ENCODE measurements at regions not wholly inside any gene's neighbourhood (a gene's known extent, or its start where the extent isn't known, plus 50 kb on each side); places are given as distances from the start of the nearest gene placed in this dataset.

DNA sequence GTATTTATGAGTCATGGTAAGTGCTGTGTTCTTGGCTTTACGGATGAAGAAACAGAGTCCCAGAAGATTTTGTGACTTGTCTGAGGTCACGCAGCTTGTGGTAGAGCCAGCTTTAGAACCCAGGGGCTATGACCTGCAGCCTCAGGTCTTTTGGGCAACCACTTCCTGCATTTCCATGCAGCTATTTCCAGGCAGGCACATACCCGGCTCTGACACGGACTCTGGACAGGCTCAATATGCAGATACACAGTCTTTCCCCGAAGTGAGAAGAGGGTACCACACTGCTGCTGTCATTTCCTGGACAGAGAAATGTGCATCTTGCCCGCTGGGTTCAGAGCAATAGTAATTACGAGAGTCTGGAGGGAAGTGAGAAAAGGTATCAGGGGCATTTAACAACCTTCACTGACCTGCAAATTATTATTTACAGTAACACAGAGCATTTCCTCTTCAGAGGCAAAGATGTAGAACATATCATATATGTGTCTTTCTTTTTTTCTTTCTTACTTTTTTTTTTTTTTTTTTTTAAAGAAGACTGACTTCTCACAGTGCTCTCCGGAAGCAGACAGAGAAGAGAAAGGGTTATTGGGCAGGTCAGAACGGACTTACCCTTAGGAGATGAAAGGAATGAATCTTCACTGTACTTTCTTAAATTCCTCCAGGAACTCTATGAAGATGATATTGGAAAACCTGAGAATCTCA, 185.1 kb downstream of the CLIC5 start:
- ChIA-PET CTCF (no interaction called here), POLR2A (no interaction called here)
- DNase-seq (ENCODE audit: extremely low spot score), result no peak
- no peak for TF ChIP-seq SUZ12 (IDR thresholded peaks at IDR 0.05)
- no peak for TF ChIP-seq ARNT (IDR thresholded peaks at IDR 0.05)
- no peak for TF ChIP-seq HDGF (IDR thresholded peaks at IDR 0.05; ENCODE audit: borderline replicate concordance)
- TF ChIP-seq SP1 (IDR thresholded peaks at IDR 0.05), result no peak
- TF ChIP-seq ELF4 (IDR thresholded peaks at IDR 0.05), result no peak
- no peak for TF ChIP-seq BHLHE40 (IDR thresholded peaks at IDR 0.05; ENCODE audit: borderline replicate concordance)
- TF ChIP-seq, protein P1, sequence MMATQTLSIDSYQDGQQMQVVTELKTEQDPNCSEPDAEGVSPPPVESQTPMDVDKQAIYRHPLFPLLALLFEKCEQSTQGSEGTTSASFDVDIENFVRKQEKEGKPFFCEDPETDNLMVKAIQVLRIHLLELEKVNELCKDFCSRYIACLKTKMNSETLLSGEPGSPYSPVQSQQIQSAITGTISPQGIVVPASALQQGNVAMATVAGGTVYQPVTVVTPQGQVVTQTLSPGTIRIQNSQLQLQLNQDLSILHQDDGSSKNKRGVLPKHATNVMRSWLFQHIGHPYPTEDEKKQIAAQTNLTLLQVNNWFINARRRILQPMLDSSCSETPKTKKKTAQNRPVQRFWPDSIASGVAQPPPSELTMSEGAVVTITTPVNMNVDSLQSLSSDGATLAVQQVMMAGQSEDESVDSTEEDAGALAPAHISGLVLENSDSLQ (IDR thresholded peaks at IDR 0.05), result no peak
- no peak for TF ChIP-seq ZNF384 (IDR thresholded peaks at IDR 0.05)
- no peak for TF ChIP-seq CTBP1 (IDR thresholded peaks at IDR 0.05; ENCODE audit: borderline replicate concordance)
- TF ChIP-seq L3MBTL2 (conservative IDR thresholded peaks at IDR 0.05), result no peak
- no peak for TF ChIP-seq NFRKB (IDR thresholded peaks at IDR 0.05)
- no peak for TF ChIP-seq FOXM1 (IDR thresholded peaks at IDR 0.05; ENCODE audit: borderline replicate concordance)
- TF ChIP-seq TARDBP (IDR thresholded peaks at IDR 0.05), result no peak
- no peak for TF ChIP-seq LEF1 (IDR thresholded peaks at IDR 0.05; ENCODE audit: borderline replicate concordance)
- TF ChIP-seq FOXK2 (IDR thresholded peaks at IDR 0.05), result no peak
- no peak for TF ChIP-seq FOXA1 (IDR thresholded peaks at IDR 0.05)

GRCh38 chr6:45829873-45830272, 185.8 kb downstream of the CLIC5 start:
- POLR2A ChIA-PET, result no interaction called here
- no peak for DNase-seq (ENCODE audit: extremely low spot score)
- CTCF ChIA-PET, result no interaction called here
- TF ChIP-seq, protein P1 (IDR thresholded peaks at IDR 0.05), result no peak
- TF ChIP-seq CTBP1 (IDR thresholded peaks at IDR 0.05; ENCODE audit: borderline replicate concordance) (no peak), FOXM1 (IDR thresholded peaks at IDR 0.05; ENCODE audit: borderline replicate concordance) (no peak), TARDBP (IDR thresholded peaks at IDR 0.05) (no peak)

GRCh38 chr6:45827952-45828530, 187.6 kb downstream of the CLIC5 start:
- ChIA-PET POLR2A (no interaction called here), CTCF (no interaction called here)
- TF ChIP-seq LEF1 (IDR thresholded peaks at IDR 0.05; ENCODE audit: borderline replicate concordance) (no peak), L3MBTL2 (conservative IDR thresholded peaks at IDR 0.05) (no peak), BHLHE40 (IDR thresholded peaks at IDR 0.05; ENCODE audit: borderline replicate concordance) (no peak), CTBP1 (IDR thresholded peaks at IDR 0.05; ENCODE audit: borderline replicate concordance) (no peak), HDGF (IDR thresholded peaks at IDR 0.05; ENCODE audit: borderline replicate concordance) (no peak), FOXM1 (IDR thresholded peaks at IDR 0.05; ENCODE audit: borderline replicate concordance) (no peak), ARNT (IDR thresholded peaks at IDR 0.05) (no peak), SUZ12 (IDR thresholded peaks at IDR 0.05) (no peak)
- TF ChIP-seq, protein P1 (IDR thresholded peaks at IDR 0.05), result no peak
- DNase-seq (ENCODE audit: extremely low spot score), result no peak

GRCh38 chr6:45822873-45823272, 192.8 kb downstream of the CLIC5 start:
- CTCF ChIA-PET, result no interaction called here
- TF ChIP-seq TARDBP (IDR thresholded peaks at IDR 0.05) (no peak), SP1 (IDR thresholded peaks at IDR 0.05) (no peak), ELF4 (IDR thresholded peaks at IDR 0.05) (no peak), L3MBTL2 (conservative IDR thresholded peaks at IDR 0.05) (no peak), NFRKB (IDR thresholded peaks at IDR 0.05) (no peak), SUZ12 (IDR thresholded peaks at IDR 0.05) (no peak), ZNF384 (IDR thresholded peaks at IDR 0.05) (no peak), ARNT (IDR thresholded peaks at IDR 0.05) (no peak), LEF1 (IDR thresholded peaks at IDR 0.05; ENCODE audit: borderline replicate concordance) (no peak), HDGF (IDR thresholded peaks at IDR 0.05; ENCODE audit: borderline replicate concordance) (no peak), CTBP1 (IDR thresholded peaks at IDR 0.05; ENCODE audit: borderline replicate concordance) (no peak), FOXA1 (IDR thresholded peaks at IDR 0.05) (no peak), FOXK2 (IDR thresholded peaks at IDR 0.05) (no peak), FOXM1 (IDR thresholded peaks at IDR 0.05; ENCODE audit: borderline replicate concordance) (no peak)
- TF ChIP-seq, protein P1 (IDR thresholded peaks at IDR 0.05), result no peak
- POLR2A ChIA-PET, result no interaction called here
- no peak for DNase-seq (ENCODE audit: extremely low spot score)

DNA sequence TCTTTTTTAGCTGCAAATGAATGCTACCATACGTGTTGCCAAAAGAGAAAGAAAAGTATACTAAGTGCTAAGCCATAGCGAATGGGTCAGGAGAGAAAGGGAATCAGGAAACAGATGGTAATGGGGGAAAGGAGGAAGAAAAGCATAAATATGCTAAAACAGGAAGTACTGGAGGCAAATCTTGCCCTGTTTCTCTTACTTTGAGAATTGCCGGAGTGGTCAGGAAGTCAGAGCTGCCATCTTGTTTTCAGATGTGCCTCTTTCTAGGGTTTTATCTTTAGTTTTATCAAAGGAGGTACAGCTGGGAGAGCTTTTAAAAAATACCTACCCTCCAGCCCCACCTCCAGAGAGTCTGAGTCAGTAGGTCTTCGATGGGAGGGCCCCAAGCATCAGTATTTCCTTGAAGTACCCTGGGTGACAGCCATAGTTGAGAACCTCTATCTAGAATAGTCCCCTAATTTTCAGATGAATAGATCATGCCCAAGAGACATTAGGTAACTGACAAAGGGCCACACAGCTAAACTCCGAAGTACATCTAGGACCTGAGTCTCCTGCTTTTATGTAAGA, 193.3 kb downstream of the CLIC5 start:
- TF ChIP-seq ELF4 (IDR thresholded peaks at IDR 0.05), result no peak
- ChIA-PET POLR2A (no interaction called here), CTCF (no interaction called here)
- DNase-seq (ENCODE audit: extremely low spot score), result no peak

DNA sequence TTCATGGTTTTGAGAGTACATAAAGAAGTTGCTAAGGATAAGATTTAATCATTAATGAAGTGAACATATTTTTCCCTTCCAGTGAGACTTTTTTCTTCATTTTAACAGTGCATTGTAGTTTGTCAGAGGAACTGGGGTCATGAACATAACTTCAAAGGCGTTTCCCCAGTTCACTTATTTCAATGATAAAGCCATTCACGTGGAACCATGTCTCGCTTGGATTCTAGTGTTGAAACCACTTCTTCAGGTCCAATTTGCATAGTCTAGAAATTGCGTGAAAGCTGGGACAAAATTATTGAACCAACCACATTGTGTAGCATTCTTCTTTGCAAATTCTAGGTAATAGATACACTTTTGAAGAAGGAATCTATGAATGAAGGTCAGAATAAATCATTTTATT, 197.0 kb downstream of the CLIC5 start:
- ChIA-PET POLR2A (no interaction called here), CTCF (no interaction called here)
- DNase-seq (ENCODE audit: extremely low spot score), result no peak
- TF ChIP-seq SUZ12 (IDR thresholded peaks at IDR 0.05) (no peak), LEF1 (IDR thresholded peaks at IDR 0.05; ENCODE audit: borderline replicate concordance) (no peak), FOXA1 (IDR thresholded peaks at IDR 0.05) (no peak), TARDBP (IDR thresholded peaks at IDR 0.05) (no peak), BHLHE40 (IDR thresholded peaks at IDR 0.05; ENCODE audit: borderline replicate concordance) (no peak), FOXM1 (IDR thresholded peaks at IDR 0.05; ENCODE audit: borderline replicate concordance) (no peak), ARNT (IDR thresholded peaks at IDR 0.05) (no peak), ZNF384 (IDR thresholded peaks at IDR 0.05) (no peak), NFRKB (IDR thresholded peaks at IDR 0.05) (no peak)
- TF ChIP-seq, protein P1 (IDR thresholded peaks at IDR 0.05), result no peak
